HG03045 (cell line): ENCODE measurements at regions not wholly inside any gene's neighbourhood (a gene's known extent, or its start where the extent isn't known, plus 50 kb on each side); places are given as distances from the start of the nearest gene placed in this dataset.
"Not testable (repeated sequence)": the region's sequence is repeated elsewhere in the genome, so short reads cannot be mapped to it uniquely, and the experiment has no call there.

ENCODE experiments used
- ATAC-seq: cut with Tn5 transposase; IDR thresholded peaks from one replicate; pipeline ENCODE4 v1.9.1; 2021; ENCODE audit warnings: mild to moderate bottlenecking, moderate library complexity; ENCODE audit not compliant: unreplicated experiment

GRCh38 chr5:8528106-8528505, 659.2 kb downstream of the MTRR start:
- no peak for ATAC-seq

- ATAC-seq = no peak
Measured at GRCh38 chr5:8538821-8539220, 669.9 kb downstream of the MTRR start.

GRCh38 chr5:8540317-8540716, 671.4 kb downstream of the MTRR start:
- ATAC-seq = no peak

- ATAC-seq = no peak
Measured at GRCh38 chr5:8550921-8551320, 682.0 kb downstream of the MTRR start.

GRCh38 chr5:8553364-8553763, 684.4 kb downstream of the MTRR start:
- ATAC-seq = no peak

GRCh38 chr5:8557728-8558127, 688.8 kb downstream of the MTRR start:
- ATAC-seq = no peak

GRCh38 chr5:8560776-8561175, 691.8 kb downstream of the MTRR start:
- ATAC-seq = no peak

- ATAC-seq = no peak
Measured at GRCh38 chr5:8561224-8561840, 692.4 kb downstream of the MTRR start.

- no peak for ATAC-seq
Measured at GRCh38 chr5:8561854-8562253, 692.9 kb downstream of the MTRR start.

GRCh38 chr5:8563540-8563939, 694.6 kb downstream of the MTRR start:
- not testable (repeated sequence) for ATAC-seq

GRCh38 chr5:8568858-8569257, 699.9 kb downstream of the MTRR start:
- ATAC-seq = no peak

GRCh38 chr5:8570528-8570927, 701.6 kb downstream of the MTRR start:
- ATAC-seq = no peak

- no peak for ATAC-seq
Measured at GRCh38 chr5:8576178-8576577, 707.2 kb downstream of the MTRR start.

GRCh38 chr5:8577792-8578191, 708.8 kb downstream of the MTRR start:
- peak; percentile 60 for ATAC-seq

- no peak for ATAC-seq
Measured at GRCh38 chr5:8580298-8580697, 711.4 kb downstream of the MTRR start.

- no peak for ATAC-seq
Measured at GRCh38 chr5:8581047-8581446, 712.1 kb downstream of the MTRR start.

- no peak for ATAC-seq
Measured at GRCh38 chr5:8585230-8586018, 716.5 kb downstream of the MTRR start.

GRCh38 chr5:8590959-8591358, 722.0 kb downstream of the MTRR start:
- ATAC-seq = no peak

GRCh38 chr5:8598356-8598755, 729.4 kb downstream of the MTRR start:
- no peak for ATAC-seq

GRCh38 chr5:8598996-8599395, 730.0 kb downstream of the MTRR start:
- no peak for ATAC-seq

GRCh38 chr5:8600843-8601242, 731.9 kb downstream of the MTRR start:
- no peak for ATAC-seq

- ATAC-seq = no peak
Measured at GRCh38 chr5:8601831-8602354, 732.9 kb downstream of the MTRR start.
